ENCODE measurements at regions not wholly inside any gene's neighbourhood (a gene's known extent, or its start where the extent isn't known, plus 50 kb on each side); places are given as distances from the start of the nearest gene placed in this dataset.

DNA sequence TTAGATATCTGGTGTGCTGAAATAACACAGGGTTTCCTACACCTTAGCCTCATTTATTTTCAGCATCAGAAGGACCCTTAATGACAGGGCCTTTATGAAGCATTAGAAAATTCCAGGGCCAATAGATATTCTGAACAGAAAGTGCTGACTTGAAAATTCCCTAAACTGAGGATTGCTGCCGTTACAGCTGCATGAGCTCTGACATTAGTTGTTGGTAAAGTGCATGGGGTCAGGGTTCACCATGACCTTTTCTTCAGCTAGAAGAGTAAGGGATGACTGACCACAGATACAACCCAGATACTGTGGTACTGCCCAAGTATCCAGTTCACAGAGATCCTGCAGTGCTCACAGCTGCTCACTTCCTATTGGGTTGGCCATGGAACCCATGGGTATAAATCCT lies 181.7 kb upstream of the SLC25A13 start:
- no peak overlapping the region for H3K4me3 Mint-ChIP-seq (ENCODE audit: unreplicated experiment)
- no peaks in the 10 kb centered on the region for H3K9me3 Mint-ChIP-seq (ENCODE audit: unreplicated experiment)
- H3K4me1 ChIP-seq (ENCODE audit: insufficient read depth, low read length), result no peaks in the 10 kb centered on the region
- H3K27ac ChIP-seq (ENCODE audit: low read depth, low read length), result no peak overlapping the region
- FAIRE-seq (no peak), DNase-seq (ENCODE audit: low read depth) (no peak)
- H3K9me3 ChIP-seq (ENCODE audit: insufficient read depth, low read depth, low read length), result no peaks in the 10 kb centered on the region
- no peaks in the 10 kb centered on the region for H3K4me1 Mint-ChIP-seq (ENCODE audit: low read depth, unreplicated experiment)
- no peak overlapping the region for H3K4me2 ChIP-seq (ENCODE audit: low read length)
- no peaks in the 10 kb centered on the region for H3K36me3 Mint-ChIP-seq (ENCODE audit: low read depth, unreplicated experiment)
- no peaks in the 10 kb centered on the region for H3K27me3 ChIP-seq (ENCODE audit: insufficient read depth, low read length)
- H3K36me3 ChIP-seq (ENCODE audit: insufficient read depth, low read length), result no peaks in the 10 kb centered on the region
- H3K79me2 ChIP-seq (ENCODE audit: insufficient read depth, low read length), result no peaks in the 10 kb centered on the region
- H4K20me1 ChIP-seq (ENCODE audit: insufficient read depth, low read length), result no peaks in the 10 kb centered on the region
- no peak overlapping the region for H2AFZ ChIP-seq (ENCODE audit: low read depth, low read length)
- H3K4me3 ChIP-seq (ENCODE audit: insufficient read depth, low read depth, low read length), result no peak overlapping the region
- TF ChIP-seq, protein P1, sequence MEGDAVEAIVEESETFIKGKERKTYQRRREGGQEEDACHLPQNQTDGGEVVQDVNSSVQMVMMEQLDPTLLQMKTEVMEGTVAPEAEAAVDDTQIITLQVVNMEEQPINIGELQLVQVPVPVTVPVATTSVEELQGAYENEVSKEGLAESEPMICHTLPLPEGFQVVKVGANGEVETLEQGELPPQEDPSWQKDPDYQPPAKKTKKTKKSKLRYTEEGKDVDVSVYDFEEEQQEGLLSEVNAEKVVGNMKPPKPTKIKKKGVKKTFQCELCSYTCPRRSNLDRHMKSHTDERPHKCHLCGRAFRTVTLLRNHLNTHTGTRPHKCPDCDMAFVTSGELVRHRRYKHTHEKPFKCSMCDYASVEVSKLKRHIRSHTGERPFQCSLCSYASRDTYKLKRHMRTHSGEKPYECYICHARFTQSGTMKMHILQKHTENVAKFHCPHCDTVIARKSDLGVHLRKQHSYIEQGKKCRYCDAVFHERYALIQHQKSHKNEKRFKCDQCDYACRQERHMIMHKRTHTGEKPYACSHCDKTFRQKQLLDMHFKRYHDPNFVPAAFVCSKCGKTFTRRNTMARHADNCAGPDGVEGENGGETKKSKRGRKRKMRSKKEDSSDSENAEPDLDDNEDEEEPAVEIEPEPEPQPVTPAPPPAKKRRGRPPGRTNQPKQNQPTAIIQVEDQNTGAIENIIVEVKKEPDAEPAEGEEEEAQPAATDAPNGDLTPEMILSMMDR (IDR thresholded peaks at IDR 0.05; ENCODE audit: insufficient read depth, low read depth, low read length), result no peak
- TF ChIP-seq EZH2 (IDR thresholded peaks at IDR 0.05; ENCODE audit: insufficient read depth, low read length), result no peak
- H3K27ac Mint-ChIP-seq (ENCODE audit: unreplicated experiment), result no peak overlapping the region
- H3K9ac ChIP-seq (ENCODE audit: low read length), result no peak overlapping the region
- H3K27me3 Mint-ChIP-seq (ENCODE audit: low read depth, unreplicated experiment), result peaks cover 2% of the 10 kb centered on the region

DNA sequence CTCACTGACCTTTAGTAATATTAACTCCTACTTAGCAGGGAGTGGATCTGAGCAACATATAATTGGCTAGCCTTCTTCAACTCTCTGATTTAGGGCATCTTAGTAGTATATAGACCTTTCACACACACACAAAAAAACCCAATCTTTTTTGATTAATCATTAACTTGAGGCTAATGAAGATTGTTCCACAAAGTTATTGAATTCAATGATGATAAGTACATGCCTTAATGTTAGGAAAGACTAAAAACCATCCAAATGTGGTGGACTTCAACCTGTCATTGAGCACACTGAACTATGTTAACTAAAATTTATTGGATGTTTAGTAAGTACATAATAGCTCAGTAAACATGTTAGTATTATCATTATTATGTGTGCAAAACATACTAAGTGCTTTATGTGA lies 179.4 kb upstream of the SLC25A13 start:
- no peaks in the 10 kb centered on the region for H4K20me1 ChIP-seq (ENCODE audit: insufficient read depth, low read length)
- Mint-ChIP-seq H3K4me1 (ENCODE audit: low read depth, unreplicated experiment) (no peaks in the 10 kb centered on the region), H3K27me3 (ENCODE audit: low read depth, unreplicated experiment) (no peaks in the 10 kb centered on the region), H3K9me3 (ENCODE audit: unreplicated experiment) (no peaks in the 10 kb centered on the region), H3K4me3 (ENCODE audit: unreplicated experiment) (no peak overlapping the region), H3K27ac (ENCODE audit: unreplicated experiment) (no peak overlapping the region), H3K36me3 (ENCODE audit: low read depth, unreplicated experiment) (no peaks in the 10 kb centered on the region)
- no peak overlapping the region for H3K4me3 ChIP-seq (ENCODE audit: insufficient read depth, low read depth, low read length)
- no peak for FAIRE-seq
- H3K9ac ChIP-seq (ENCODE audit: low read length), result no peak overlapping the region
- no peak overlapping the region for H3K4me2 ChIP-seq (ENCODE audit: low read length)
- H3K4me1 ChIP-seq (ENCODE audit: insufficient read depth, low read length), result no peaks in the 10 kb centered on the region
- H3K79me2 ChIP-seq (ENCODE audit: insufficient read depth, low read length), result no peaks in the 10 kb centered on the region
- no peaks in the 10 kb centered on the region for H3K27me3 ChIP-seq (ENCODE audit: insufficient read depth, low read length)
- no peak overlapping the region for H2AFZ ChIP-seq (ENCODE audit: low read depth, low read length)
- H3K27ac ChIP-seq (ENCODE audit: low read depth, low read length), result no peak overlapping the region
- H3K36me3 ChIP-seq (ENCODE audit: insufficient read depth, low read length), result no peaks in the 10 kb centered on the region
- DNase-seq (ENCODE audit: low read depth), result no peak
- no peak for TF ChIP-seq EZH2 (IDR thresholded peaks at IDR 0.05; ENCODE audit: insufficient read depth, low read length)
- TF ChIP-seq, protein P1 (IDR thresholded peaks at IDR 0.05; ENCODE audit: insufficient read depth, low read depth, low read length), result no peak
- H3K9me3 ChIP-seq (ENCODE audit: insufficient read depth, low read depth, low read length), result no peaks in the 10 kb centered on the region

DNA sequence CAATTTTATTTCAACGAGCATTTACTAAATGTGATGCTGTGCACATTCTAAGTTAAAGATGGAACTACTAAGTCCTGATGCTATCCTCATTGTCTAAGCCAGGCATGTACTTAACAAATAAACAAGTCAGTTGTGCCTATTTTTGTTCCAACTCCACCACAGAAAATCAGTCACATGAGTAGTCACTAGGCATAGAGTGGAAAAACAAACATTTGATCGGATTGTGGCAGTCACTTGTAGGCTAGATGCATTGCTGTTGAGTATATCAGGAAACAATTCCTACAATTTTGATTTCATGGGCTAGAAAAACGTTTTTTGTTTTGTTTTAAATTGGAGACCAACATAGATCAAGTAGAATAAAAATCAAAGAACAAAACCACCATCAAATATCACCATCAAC lies 177.6 kb upstream of the SLC25A13 start:
- Histone ChIP-seq H4K20me1 (ENCODE audit: insufficient read depth, low read length) (no peaks in the 10 kb centered on the region), H3K9me3 (ENCODE audit: insufficient read depth, low read depth, low read length) (no peaks in the 10 kb centered on the region), H3K36me3 (ENCODE audit: insufficient read depth, low read length) (no peaks in the 10 kb centered on the region), H3K9ac (ENCODE audit: low read length) (no peak overlapping the region), H3K79me2 (ENCODE audit: insufficient read depth, low read length) (no peaks in the 10 kb centered on the region), H3K4me1 (ENCODE audit: insufficient read depth, low read length) (no peaks in the 10 kb centered on the region), H3K27ac (ENCODE audit: low read depth, low read length) (no peak overlapping the region), H3K27me3 (ENCODE audit: insufficient read depth, low read length) (no peaks in the 10 kb centered on the region), H3K4me2 (ENCODE audit: low read length) (no peak overlapping the region), H3K4me3 (ENCODE audit: insufficient read depth, low read depth, low read length) (no peak overlapping the region), H2AFZ (ENCODE audit: low read depth, low read length) (no peak overlapping the region)
- Mint-ChIP-seq H3K36me3 (ENCODE audit: low read depth, unreplicated experiment) (no peaks in the 10 kb centered on the region), H3K9me3 (ENCODE audit: unreplicated experiment) (no peaks in the 10 kb centered on the region), H3K4me3 (ENCODE audit: unreplicated experiment) (no peak overlapping the region), H3K27ac (ENCODE audit: unreplicated experiment) (no peak overlapping the region), H3K4me1 (ENCODE audit: low read depth, unreplicated experiment) (no peaks in the 10 kb centered on the region), H3K27me3 (ENCODE audit: low read depth, unreplicated experiment) (no peaks in the 10 kb centered on the region)
- FAIRE-seq, result no peak
- no peak for DNase-seq (ENCODE audit: low read depth)
- TF ChIP-seq, protein P1 (IDR thresholded peaks at IDR 0.05; ENCODE audit: insufficient read depth, low read depth, low read length), result no peak
- TF ChIP-seq EZH2 (IDR thresholded peaks at IDR 0.05; ENCODE audit: insufficient read depth, low read length), result no peak

Data from astrocyte (in vitro differentiated cells and primary cell).